ENCODE measurements at regions not wholly inside any gene's neighbourhood (a gene's known extent, or its start where the extent isn't known, plus 50 kb on each side); places are given as distances from the start of the nearest gene placed in this dataset.
"Not testable (repeated sequence)": the region's sequence is repeated elsewhere in the genome, so short reads cannot be mapped to it uniquely, and the experiment has no call there.

GRCh38 chr15:58369261-58369701 lies 62.5 kb upstream of the LIPC start:
- H3K4me3 ChIP-seq (ENCODE audit: low read depth, low read length), result no peak overlapping the region
- no peak for TF ChIP-seq CTCF (IDR thresholded peaks at IDR 0.05; ENCODE audit: insufficient read depth, low read length, missing control alignments)
- ChIA-PET POLR2A (no interaction called here), CTCF (interaction anchor here (1.3 kb wide), 1 partner anchor 13 kb away, joined by 3 read pairs; no protein-coding TSS in a partner anchor)
- DNase-seq (ENCODE audit: low read depth, low spot score), result no peak

GRCh38 chr15:58369956-58370355 lies 61.8 kb upstream of the LIPC start:
- POLR2A ChIA-PET, result no interaction called here
- CTCF ChIA-PET, result no interaction called here

GRCh38 chr15:58374147-58374546 lies 57.6 kb upstream of the LIPC start:
- no peak for TF ChIP-seq CTCF (IDR thresholded peaks at IDR 0.05; ENCODE audit: insufficient read depth, low read length, missing control alignments)
- POLR2A ChIA-PET, result no interaction called here

More at GRCh38 chr15:58369956-58370355, 61.8 kb upstream of the LIPC start:
- DNase-seq (ENCODE audit: low read depth, low spot score), result no peak
- H3K4me3 ChIP-seq (ENCODE audit: low read depth, low read length), result no peak overlapping the region
- TF ChIP-seq CTCF (IDR thresholded peaks at IDR 0.05; ENCODE audit: insufficient read depth, low read length, missing control alignments), result no peak

GRCh38 chr15:58377193-58377592 lies 54.6 kb upstream of the LIPC start:
- no peak for DNase-seq (ENCODE audit: low read depth, low spot score)
- CTCF ChIA-PET, result no interaction called here
- TF ChIP-seq CTCF (IDR thresholded peaks at IDR 0.05; ENCODE audit: insufficient read depth, low read length, missing control alignments), result no peak
- POLR2A ChIA-PET, result no interaction called here
- H3K4me3 ChIP-seq (ENCODE audit: low read depth, low read length), result no peak overlapping the region

More at GRCh38 chr15:58374147-58374546, 57.6 kb upstream of the LIPC start:
- DNase-seq (ENCODE audit: low read depth, low spot score), result no peak
- H3K4me3 ChIP-seq (ENCODE audit: low read depth, low read length), result no peak overlapping the region
- CTCF ChIA-PET, result no interaction called here

- ChIA-PET CTCF (no interaction called here), POLR2A (interaction anchor here (0.6 kb wide), 1 partner anchor 372 kb away, joined by 4 read pairs; the partner anchor contains the start of gene ADAM10)
- H3K4me3 ChIP-seq (ENCODE audit: low read depth, low read length), result no peak overlapping the region
- no peak for DNase-seq (ENCODE audit: low read depth, low spot score)
- no peak for TF ChIP-seq CTCF (IDR thresholded peaks at IDR 0.05; ENCODE audit: insufficient read depth, low read length, missing control alignments)
These were observed 53.3 kb upstream of the LIPC start for GRCh38 chr15:58378241-58379085.

GRCh38 chr15:58379454-58379853 lies 52.3 kb upstream of the LIPC start:
- POLR2A ChIA-PET; CTCF ChIA-PET; DNase-seq (ENCODE audit: low read depth, low spot score); H3K4me3 ChIP-seq (ENCODE audit: low read depth, low read length): not testable (repeated sequence)

All from AG04449 (cell line).